ENCODE measurements at regions not wholly inside any gene's neighbourhood (a gene's known extent, or its start where the extent isn't known, plus 50 kb on each side); places are given as distances from the start of the nearest gene placed in this dataset.

DNA sequence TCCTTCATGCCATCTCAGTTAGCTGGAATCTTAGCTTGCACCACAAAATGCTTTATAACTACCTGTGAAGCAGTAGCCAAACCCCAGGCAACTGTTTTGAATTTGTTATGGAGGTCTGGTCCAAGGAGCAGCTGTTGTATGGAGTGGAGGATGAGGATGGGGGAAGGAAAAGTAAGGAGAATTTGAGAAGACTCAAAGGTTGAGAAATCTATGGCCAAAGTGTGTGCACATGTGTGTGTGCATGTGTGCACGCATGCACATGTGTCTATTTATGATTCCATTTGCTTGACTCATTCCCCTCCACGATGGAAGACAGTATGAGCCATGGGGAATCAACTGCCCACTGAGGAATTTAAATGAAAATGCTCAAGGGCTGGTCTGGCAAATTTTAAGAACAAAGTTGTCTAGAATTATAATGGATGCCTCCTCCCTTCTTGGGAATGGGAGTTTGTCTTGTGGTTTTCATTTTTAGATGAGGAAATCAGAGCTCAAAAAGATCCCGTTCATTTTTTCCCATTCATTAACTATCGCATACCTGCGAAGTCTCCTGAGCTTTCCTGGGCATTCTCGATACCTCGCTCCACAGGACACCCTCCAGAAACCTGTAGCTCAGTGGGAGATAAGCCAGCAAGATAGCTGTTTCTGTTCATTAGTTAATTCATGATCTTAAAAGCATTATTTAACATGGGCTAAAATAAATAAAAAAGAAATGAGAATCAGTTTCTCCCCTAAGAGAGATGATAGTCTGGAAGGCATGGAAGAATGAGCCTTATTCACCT is 152.3 kb upstream of the NEDD9 start:
- TF ChIP-seq, protein P1, sequence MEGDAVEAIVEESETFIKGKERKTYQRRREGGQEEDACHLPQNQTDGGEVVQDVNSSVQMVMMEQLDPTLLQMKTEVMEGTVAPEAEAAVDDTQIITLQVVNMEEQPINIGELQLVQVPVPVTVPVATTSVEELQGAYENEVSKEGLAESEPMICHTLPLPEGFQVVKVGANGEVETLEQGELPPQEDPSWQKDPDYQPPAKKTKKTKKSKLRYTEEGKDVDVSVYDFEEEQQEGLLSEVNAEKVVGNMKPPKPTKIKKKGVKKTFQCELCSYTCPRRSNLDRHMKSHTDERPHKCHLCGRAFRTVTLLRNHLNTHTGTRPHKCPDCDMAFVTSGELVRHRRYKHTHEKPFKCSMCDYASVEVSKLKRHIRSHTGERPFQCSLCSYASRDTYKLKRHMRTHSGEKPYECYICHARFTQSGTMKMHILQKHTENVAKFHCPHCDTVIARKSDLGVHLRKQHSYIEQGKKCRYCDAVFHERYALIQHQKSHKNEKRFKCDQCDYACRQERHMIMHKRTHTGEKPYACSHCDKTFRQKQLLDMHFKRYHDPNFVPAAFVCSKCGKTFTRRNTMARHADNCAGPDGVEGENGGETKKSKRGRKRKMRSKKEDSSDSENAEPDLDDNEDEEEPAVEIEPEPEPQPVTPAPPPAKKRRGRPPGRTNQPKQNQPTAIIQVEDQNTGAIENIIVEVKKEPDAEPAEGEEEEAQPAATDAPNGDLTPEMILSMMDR (IDR thresholded peaks at IDR 0.05; ENCODE audit: low read depth, low read length, missing control alignments), result no peak
- DNase-seq (ENCODE audit: low read depth), result no peak
- no peak overlapping the region for H3K4me3 ChIP-seq (ENCODE audit: low read depth, low read length)

DNA sequence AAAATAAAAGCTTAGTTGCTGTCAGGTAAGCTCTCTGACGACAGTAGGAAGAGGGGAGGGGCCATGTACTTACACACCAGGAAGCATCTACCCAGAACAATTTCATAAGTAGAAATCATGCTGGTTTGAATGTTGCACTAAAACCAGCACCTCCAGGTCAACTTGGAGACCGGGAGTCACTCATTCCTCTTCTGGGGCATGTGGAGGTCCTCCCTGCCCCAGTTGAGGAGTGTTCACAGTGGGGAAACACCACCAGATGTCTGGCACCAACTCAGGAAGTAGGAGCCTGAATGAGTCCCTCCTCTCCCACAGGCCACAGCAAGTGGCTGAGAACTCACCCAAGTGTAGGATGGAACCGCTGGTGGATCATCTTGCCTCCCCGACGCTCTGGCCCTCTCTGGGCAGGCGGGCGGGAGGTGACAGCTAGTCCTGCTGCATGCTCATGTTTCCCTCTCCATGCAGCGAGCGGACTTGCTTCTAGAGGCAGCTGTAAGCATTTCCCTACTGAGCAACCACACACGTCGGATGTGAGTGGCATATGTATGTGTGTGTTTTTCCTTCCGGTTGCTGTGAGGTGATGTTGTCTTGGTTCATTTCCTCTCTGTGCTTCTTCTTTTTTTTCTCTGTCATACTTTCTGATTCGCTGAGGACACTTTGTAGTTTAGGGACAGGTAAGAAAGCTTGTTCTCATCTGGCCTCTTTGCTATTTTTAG is 149.5 kb upstream of the NEDD9 start:
- TF ChIP-seq, protein P1 (IDR thresholded peaks at IDR 0.05; ENCODE audit: low read depth, low read length, missing control alignments), result no peak
- H3K4me3 ChIP-seq (ENCODE audit: low read depth, low read length), result peak overlapping the region; percentile 66

DNA sequence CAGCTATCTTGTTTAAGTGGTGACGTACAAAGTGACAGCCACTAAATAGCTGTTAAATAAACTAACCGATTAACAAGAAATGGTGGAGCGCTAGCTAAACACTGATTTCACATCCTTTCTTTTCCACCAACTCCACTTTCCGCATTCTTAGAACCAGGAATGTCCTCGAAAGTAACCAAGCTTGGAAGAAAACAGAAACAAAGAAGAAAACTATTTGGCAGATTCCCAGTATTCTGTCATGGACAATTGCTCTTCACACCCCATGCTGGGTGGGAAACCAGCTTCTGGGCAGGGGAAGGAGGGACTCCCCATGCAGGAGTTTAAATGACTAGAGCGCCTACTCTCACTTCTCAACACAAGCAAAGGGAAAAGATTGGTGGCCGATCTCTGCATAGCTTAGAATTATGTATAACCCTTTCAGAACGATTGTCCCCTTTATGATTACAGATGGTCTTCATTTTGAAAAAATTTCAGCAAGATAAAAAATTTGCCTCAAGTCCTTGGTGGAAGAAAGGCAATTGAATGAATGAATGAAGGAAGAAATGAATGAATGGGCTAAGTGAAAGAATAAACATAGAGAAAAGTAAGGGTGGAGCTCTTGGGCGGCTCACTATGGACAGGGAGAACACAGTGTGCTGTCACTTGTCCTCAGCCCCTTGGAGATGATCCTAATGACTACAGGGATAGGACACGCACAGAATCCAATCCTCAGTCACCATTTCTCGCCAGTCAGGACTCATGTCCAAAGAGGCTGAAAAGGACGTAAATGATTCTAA is 148.7 kb upstream of the NEDD9 start:
- peak overlapping the region; percentile 66 for H3K4me3 ChIP-seq (ENCODE audit: low read depth, low read length)
- DNase-seq (ENCODE audit: low read depth), result no peak
- TF ChIP-seq, protein P1 (IDR thresholded peaks at IDR 0.05; ENCODE audit: low read depth, low read length, missing control alignments), result no peak

More for the DNA sequence above, 149.5 kb upstream of the NEDD9 start:
- peak; percentile 95 for DNase-seq (ENCODE audit: low read depth)

DNA sequence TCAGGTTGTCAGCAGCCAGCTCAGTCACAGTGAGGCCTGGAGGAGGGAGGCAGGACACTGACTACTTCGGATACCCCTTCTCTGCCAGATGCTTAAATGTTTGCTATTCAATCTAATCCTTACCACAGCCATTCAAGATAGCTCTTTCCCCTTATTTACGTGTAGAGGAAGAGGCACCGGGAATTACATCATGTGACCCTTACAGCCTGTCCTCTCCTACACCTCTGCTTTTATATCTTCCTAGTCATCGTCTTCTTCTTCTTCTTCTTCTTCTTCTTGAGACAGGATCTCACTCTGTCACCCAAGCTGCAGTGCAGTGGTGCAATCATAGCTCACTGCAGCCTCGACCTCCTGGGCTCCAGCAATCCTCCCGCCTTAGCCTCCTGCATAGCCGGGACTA is 148.1 kb upstream of the NEDD9 start:
- TF ChIP-seq, protein P1 (IDR thresholded peaks at IDR 0.05; ENCODE audit: low read depth, low read length, missing control alignments), result no peak
- DNase-seq (ENCODE audit: low read depth), result no peak
- H3K4me3 ChIP-seq (ENCODE audit: low read depth, low read length), result peak overlapping the region; percentile 66

DNA sequence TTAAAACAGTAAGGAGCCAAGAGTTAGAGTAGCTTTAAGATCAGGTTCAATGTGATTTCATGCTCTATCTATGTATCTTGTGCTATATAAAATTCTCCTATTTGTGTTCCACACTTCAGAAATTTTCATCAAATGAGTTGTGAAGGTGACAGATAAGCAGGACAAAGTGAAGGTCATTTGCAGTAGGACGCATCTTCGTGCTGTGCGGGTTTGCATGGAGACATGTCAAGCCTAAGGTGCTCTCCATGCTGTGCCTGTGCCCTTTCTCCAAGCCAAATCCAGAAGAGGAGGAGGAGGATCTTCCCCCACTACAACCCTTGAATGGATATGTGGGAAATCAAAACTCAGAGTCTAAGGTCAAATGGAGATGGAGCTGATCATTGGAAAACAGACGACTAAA is 147.3 kb upstream of the NEDD9 start:
- DNase-seq (ENCODE audit: low read depth), result no peak
- TF ChIP-seq, protein P1 (IDR thresholded peaks at IDR 0.05; ENCODE audit: low read depth, low read length, missing control alignments), result no peak
- no peak overlapping the region; the same call in 1 of the 2 replicates for H3K4me3 ChIP-seq (ENCODE audit: low read depth, low read length)

DNA sequence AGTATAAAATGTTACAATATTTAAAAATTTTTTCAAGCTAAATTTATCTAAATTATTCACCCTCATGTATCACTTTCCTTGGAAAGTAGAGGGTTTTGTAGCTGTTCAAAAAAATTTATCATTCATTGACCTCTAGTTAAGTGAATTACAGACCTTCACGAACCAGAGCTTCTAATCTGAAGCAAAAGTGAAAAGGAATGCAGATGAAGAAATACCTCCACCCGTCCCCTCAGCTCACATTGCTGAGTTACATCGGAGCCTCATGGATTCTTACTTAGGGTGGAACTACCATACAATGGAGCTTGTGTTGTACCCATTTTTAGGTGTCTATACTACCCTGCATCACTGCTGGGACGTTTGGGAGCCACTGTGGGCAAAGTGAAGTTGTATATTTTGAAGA is 146.2 kb upstream of the NEDD9 start:
- TF ChIP-seq, protein P1 (IDR thresholded peaks at IDR 0.05; ENCODE audit: low read depth, low read length, missing control alignments), result no peak
- no peak overlapping the region for H3K4me3 ChIP-seq (ENCODE audit: low read depth, low read length)
- DNase-seq (ENCODE audit: low read depth), result no peak

All from GM12864 (cell line).